Thoracic aorta (tissue), 2 donors: ENCODE measurements at regions not wholly inside any gene's neighbourhood (a gene's known extent, or its start where the extent isn't known, plus 50 kb on each side); places are given as distances from the start of the nearest gene placed in this dataset.

Experiments
- ATAC-seq: fragments of 150-250 bp; one replicate; pipeline ENCODE4 v1.8.0; 2017; ENCODE audit warnings: low read depth; ENCODE audit not compliant: insufficient number of reproducible peaks, low FRiP score
- DNase-seq: peaks from one replicate; pipeline ENCODE4 v3.0.0-alpha.2; 2020; ENCODE audit warnings: low spot score
- H3K27ac ChIP-seq, 2 donors: fragments of 200-600 bp; sonication (generic); 1 replicate in 1 of 2; 2 replicates in 1 of 2; pipeline ENCODE4 v1.5.1; 2016; ENCODE audit warnings: mild to moderate bottlenecking in 2 of 2, moderate library complexity in 2 of 2
- H3K27me3 ChIP-seq: fragments of 200-600 bp; sonication (generic); replicated peaks from 2 replicates; pipeline ENCODE4 v1.6.0; 2016; ENCODE audit warnings: mild to moderate bottlenecking; ENCODE audit not compliant: insufficient read depth
- H3K36me3 ChIP-seq: fragments of 200-600 bp; sonication (generic); one replicate; pipeline ENCODE4 v1.5.1; 2016
- H3K4me1 ChIP-seq, 2 donors: fragments of 200-600 bp; sonication (generic); 1 replicate in 1 of 2; 2 replicates in 1 of 2; pipeline versions ENCODE4 v1.5.1 to v1.6.0; 2016; ENCODE audit warnings: low read depth in 2 of 2, mild to moderate bottlenecking in 1 of 2; ENCODE audit not compliant: control insufficient read depth in 1 of 2
- H3K4me3 ChIP-seq: fragments of 200-600 bp; sonication (generic); 2 replicates; pipeline ENCODE4 v1.5.1; 2016; ENCODE audit warnings: mild to moderate bottlenecking
- H3K9me3 ChIP-seq: fragments of 200-600 bp; sonication (generic); 2 replicates; pipeline ENCODE4 v1.5.1; 2016
- CTCF ChIP-seq: fragments of 200-600 bp; sonication (generic); IDR thresholded peaks from one replicate; pipeline ENCODE4 v1.5.1; 2019; ENCODE audit warnings: antibody characterized with exemption

GRCh38 chr15:88716543-88717381 lies 77.9 kb downstream of the ISG20 start:
- DNase-seq: no peak

GRCh38 chr15:88717382-88718031 lies 78.7 kb downstream of the ISG20 start:
- H3K36me3 ChIP-seq: no peaks in the 10 kb centered on the region
- no peaks in the 10 kb centered on the region for H3K9me3 ChIP-seq
- no peaks in the 10 kb centered on the region for H3K27me3 ChIP-seq
- no peak for DNase-seq
- TF ChIP-seq CTCF: no peak
- peak overlapping the region; percentile 49 to 66 for H3K27ac ChIP-seq
- peaks cover 7 to 18% of the 10 kb centered on the region in 2 donors for H3K4me1 ChIP-seq
- no peak for ATAC-seq
- H3K4me3 ChIP-seq: no peak overlapping the region

More at GRCh38 chr15:88716543-88717381, 77.9 kb downstream of the ISG20 start:
- H3K36me3 ChIP-seq: no peaks in the 10 kb centered on the region
- H3K4me3 ChIP-seq: no peak overlapping the region
- H3K27me3 ChIP-seq: no peaks in the 10 kb centered on the region
- no peak for TF ChIP-seq CTCF
- no peaks in the 10 kb centered on the region for H3K9me3 ChIP-seq
- peak overlapping the region in 1 of 2 donors; percentile 49 for H3K27ac ChIP-seq
- no peak for ATAC-seq
- H3K4me1 ChIP-seq: peaks cover 7 to 18% of the 10 kb centered on the region in 2 donors

- H3K27me3 ChIP-seq: no peaks in the 10 kb centered on the region
- H3K9me3 ChIP-seq: no peaks in the 10 kb centered on the region
- no peak for DNase-seq
- H3K4me3 ChIP-seq: no peak overlapping the region
- TF ChIP-seq CTCF: no peak
- H3K4me1 ChIP-seq: peaks cover 7 to 18% of the 10 kb centered on the region in 2 donors
- no peak for ATAC-seq
- no peaks in the 10 kb centered on the region for H3K36me3 ChIP-seq
- H3K27ac ChIP-seq: no peak overlapping the region
These were observed 79.9 kb downstream of the ISG20 start for GRCh38 chr15:88718731-88719130.

- DNase-seq (no peak), ATAC-seq (no peak)
- Histone ChIP-seq H3K4me1 (peaks cover 7 to 18% of the 10 kb centered on the region in 2 donors), H3K27ac (no peak overlapping the region), H3K27me3 (no peaks in the 10 kb centered on the region), H3K36me3 (no peaks in the 10 kb centered on the region), H3K4me3 (no peak overlapping the region), H3K9me3 (no peaks in the 10 kb centered on the region)
- no peak for TF ChIP-seq CTCF
These were observed 80.8 kb downstream of the ISG20 start for GRCh38 chr15:88719654-88720053.
